ENCODE measurements at regions not wholly inside any gene's neighbourhood (a gene's known extent, or its start where the extent isn't known, plus 50 kb on each side); places are given as distances from the start of the nearest gene placed in this dataset.

- TF ChIP-seq CTCF (optimal IDR thresholded peaks at IDR 0.05 in 1 of 3, IDR thresholded peaks at IDR 0.05 in 1 of 3, conservative IDR thresholded peaks at IDR 0.05 in 1 of 3; ENCODE audit: extremely low read depth in 1 of 3, insufficient read depth in 2 of 3, low read length in 3 of 3) = no peak
- TF ChIP-seq EZH2 (IDR thresholded peaks at IDR 0.05; ENCODE audit: low read length) = no peak
Observed at GRCh38 chr16:7962091-7962879, 628.0 kb downstream of the TMEM114 start.
